ENCODE measurements at regions not wholly inside any gene's neighbourhood (a gene's known extent, or its start where the extent isn't known, plus 50 kb on each side); places are given as distances from the start of the nearest gene placed in this dataset.

DNA sequence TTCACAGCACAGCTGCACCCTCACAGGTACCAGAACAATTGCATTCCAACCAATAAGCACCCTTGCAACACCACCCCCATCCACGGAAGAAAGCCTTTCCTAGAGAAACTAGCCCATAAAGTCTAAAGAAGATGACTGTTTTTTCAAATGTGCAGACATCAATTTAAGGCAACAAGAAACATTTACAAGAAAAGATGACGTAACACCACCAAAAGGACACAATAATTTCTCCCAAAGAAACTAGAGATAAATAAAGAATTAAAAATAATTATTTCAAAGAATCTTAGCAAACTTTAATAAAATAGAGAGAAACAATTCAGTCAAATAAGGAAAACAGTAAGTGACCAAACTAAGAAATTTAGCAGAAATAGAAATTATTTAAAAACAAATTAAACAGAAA, 352.3 kb upstream of the ATXN7L3B start:
- H3K18ac ChIP-seq (ENCODE audit: low read depth in 1 of 2, low read length in 2 of 2), result no peak overlapping the region
- H2BK120ac ChIP-seq (ENCODE audit: low read depth, low read length), result no peak overlapping the region
- H3K9ac ChIP-seq (ENCODE audit: low read length), result no peak overlapping the region
- no peak overlapping the region for H2AFZ ChIP-seq (ENCODE audit: low read depth, low read length)
- H3K14ac ChIP-seq (ENCODE audit: low read length in 2 of 2), result no peak overlapping the region
- H2AK5ac ChIP-seq (ENCODE audit: low read length, severe bottlenecking), result no peak overlapping the region
- no peaks in the 10 kb centered on the region for H3K36me3 ChIP-seq (ENCODE audit: control insufficient read depth in 1 of 2, insufficient read depth in 2 of 2, low read depth in 1 of 2, low read length in 2 of 2)
- H3K4me3 ChIP-seq (ENCODE audit: insufficient read depth in 1 of 2, low read depth in 1 of 2, low read length in 2 of 2), result no peak overlapping the region
- H4K91ac ChIP-seq (ENCODE audit: low read length), result no peak overlapping the region
- H3K27ac ChIP-seq (ENCODE audit: low read length, poor library complexity, severe bottlenecking), result no peak overlapping the region
- no peak for DNase-seq
- H3K9me3 ChIP-seq (ENCODE audit: control insufficient read depth, low read length), result peaks cover under 1% of the 10 kb centered on the region
- no peaks in the 10 kb centered on the region for H3K79me1 ChIP-seq (replicated peaks; ENCODE audit: low read length, poor library complexity, severe bottlenecking)
- peak overlapping the region; percentile 57 for H2BK5ac ChIP-seq (ENCODE audit: low read depth, low read length, poor library complexity, severe bottlenecking)
- no peak overlapping the region for H3K4me2 ChIP-seq (ENCODE audit: low read length, poor library complexity, severe bottlenecking)
- WGBS, result 86% methylated on average over 1 of the region's 2 CpGs
- no peak overlapping the region for H3K23ac ChIP-seq (ENCODE audit: low read length in 2 of 2)
- no peaks in the 10 kb centered on the region for H3K27me3 ChIP-seq (ENCODE audit: control insufficient read depth in 1 of 2, insufficient read depth in 1 of 2, low read length in 2 of 2)
- H4K8ac ChIP-seq (ENCODE audit: low read length), result no peak overlapping the region
- no peak overlapping the region for H2BK12ac ChIP-seq (ENCODE audit: low read length in 2 of 2)
- H3K4me1 ChIP-seq (ENCODE audit: control insufficient read depth, insufficient read depth, low read depth, low read length), result no peaks in the 10 kb centered on the region
- no peak overlapping the region for H2BK15ac ChIP-seq (ENCODE audit: low read depth, poor library complexity, severe bottlenecking)
- no peak overlapping the region for H3K4ac ChIP-seq (ENCODE audit: low read depth in 1 of 2, low read length in 2 of 2)

DNA sequence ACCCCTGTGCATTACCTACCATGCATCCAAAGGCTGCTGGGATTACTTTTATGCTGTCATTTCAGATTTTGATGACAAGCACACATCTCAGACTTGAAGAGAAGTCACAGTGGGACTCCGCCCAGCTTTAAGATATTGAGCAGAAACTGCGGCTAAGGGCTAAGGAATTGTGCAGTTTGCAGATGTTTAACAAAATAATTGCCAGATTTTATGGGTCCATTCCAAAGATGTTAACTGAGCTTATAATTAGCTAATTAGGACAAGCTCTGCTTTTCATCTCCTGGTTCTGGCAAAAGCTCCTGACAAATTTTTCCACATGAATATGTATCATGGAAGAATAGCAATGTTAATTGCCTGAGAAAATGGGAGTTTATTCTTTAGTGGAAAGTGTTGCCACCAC, 344.4 kb upstream of the ATXN7L3B start:
- Histone ChIP-seq H3K36me3 (ENCODE audit: control insufficient read depth in 1 of 2, insufficient read depth in 2 of 2, low read depth in 1 of 2, low read length in 2 of 2) (no peaks in the 10 kb centered on the region), H2BK15ac (ENCODE audit: low read depth, poor library complexity, severe bottlenecking) (no peak overlapping the region), H2AK5ac (ENCODE audit: low read length, severe bottlenecking) (no peak overlapping the region), H3K4me1 (ENCODE audit: control insufficient read depth, insufficient read depth, low read depth, low read length) (no peaks in the 10 kb centered on the region), H3K9ac (ENCODE audit: low read length) (no peak overlapping the region), H3K4me3 (ENCODE audit: insufficient read depth in 1 of 2, low read depth in 1 of 2, low read length in 2 of 2) (no peak overlapping the region), H4K91ac (ENCODE audit: low read length) (no peak overlapping the region), H2BK5ac (ENCODE audit: low read depth, low read length, poor library complexity, severe bottlenecking) (no peak overlapping the region), H2AFZ (ENCODE audit: low read depth, low read length) (no peak overlapping the region), H2BK12ac (ENCODE audit: low read length in 2 of 2) (no peak overlapping the region), H3K14ac (ENCODE audit: low read length in 2 of 2) (no peak overlapping the region), H3K18ac (ENCODE audit: low read depth in 1 of 2, low read length in 2 of 2) (no peak overlapping the region), H3K79me1 (replicated peaks; ENCODE audit: low read length, poor library complexity, severe bottlenecking) (no peaks in the 10 kb centered on the region), H2BK120ac (ENCODE audit: low read depth, low read length) (no peak overlapping the region), H3K23ac (ENCODE audit: low read length in 2 of 2) (no peak overlapping the region), H3K9me3 (ENCODE audit: control insufficient read depth, low read length) (no peaks in the 10 kb centered on the region), H3K4ac (ENCODE audit: low read depth in 1 of 2, low read length in 2 of 2) (no peak overlapping the region), H3K27me3 (ENCODE audit: control insufficient read depth in 1 of 2, insufficient read depth in 1 of 2, low read length in 2 of 2) (no peaks in the 10 kb centered on the region), H3K27ac (ENCODE audit: low read length, poor library complexity, severe bottlenecking) (no peak overlapping the region), H4K8ac (ENCODE audit: low read length) (no peak overlapping the region), H3K4me2 (ENCODE audit: low read length, poor library complexity, severe bottlenecking) (no peak overlapping the region)
- WGBS, result 100% methylated on average over 2 of the region's 2 CpGs
- no peak for DNase-seq

DNA sequence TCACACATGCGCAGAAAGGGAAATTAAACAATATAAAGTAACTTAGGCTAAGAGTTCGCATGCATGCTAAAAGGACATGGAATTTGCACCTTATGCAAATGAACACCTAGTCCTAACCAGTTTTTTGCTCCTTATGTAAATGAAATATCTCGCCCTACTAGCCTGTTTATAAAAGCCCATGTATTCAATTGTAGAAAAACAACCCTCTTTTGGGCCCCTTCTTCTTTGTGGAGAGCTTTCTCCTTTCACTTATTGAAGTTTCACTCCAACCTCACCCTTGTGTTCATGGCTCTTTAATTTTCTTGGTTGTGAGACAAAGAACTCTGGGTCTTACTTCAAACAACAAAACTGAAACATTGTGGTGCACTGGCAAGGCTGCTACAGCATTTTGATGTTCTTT, 333.4 kb upstream of the ATXN7L3B start:
- Histone ChIP-seq H3K18ac (ENCODE audit: low read depth in 1 of 2, low read length in 2 of 2) (no peak overlapping the region), H2BK120ac (ENCODE audit: low read depth, low read length) (no peak overlapping the region), H3K9ac (ENCODE audit: low read length) (no peak overlapping the region), H2BK12ac (ENCODE audit: low read length in 2 of 2) (no peak overlapping the region), H3K14ac (ENCODE audit: low read length in 2 of 2) (no peak overlapping the region), H3K4ac (ENCODE audit: low read depth in 1 of 2, low read length in 2 of 2) (no peak overlapping the region), H3K23ac (ENCODE audit: low read length in 2 of 2) (no peak overlapping the region), H4K8ac (ENCODE audit: low read length) (no peak overlapping the region), H3K9me3 (ENCODE audit: control insufficient read depth, low read length) (peaks cover 6% of the 10 kb centered on the region), H3K4me2 (ENCODE audit: low read length, poor library complexity, severe bottlenecking) (no peak overlapping the region), H3K27me3 (ENCODE audit: control insufficient read depth in 1 of 2, insufficient read depth in 1 of 2, low read length in 2 of 2) (no peaks in the 10 kb centered on the region), H3K27ac (ENCODE audit: low read length, poor library complexity, severe bottlenecking) (no peak overlapping the region), H2BK15ac (ENCODE audit: low read depth, poor library complexity, severe bottlenecking) (no peak overlapping the region), H3K4me3 (ENCODE audit: insufficient read depth in 1 of 2, low read depth in 1 of 2, low read length in 2 of 2) (no peak overlapping the region), H2AFZ (ENCODE audit: low read depth, low read length) (no peak overlapping the region), H4K91ac (ENCODE audit: low read length) (no peak overlapping the region), H3K4me1 (ENCODE audit: control insufficient read depth, insufficient read depth, low read depth, low read length) (no peaks in the 10 kb centered on the region), H2BK5ac (ENCODE audit: low read depth, low read length, poor library complexity, severe bottlenecking) (no peak overlapping the region), H2AK5ac (ENCODE audit: low read length, severe bottlenecking) (no peak overlapping the region), H3K36me3 (ENCODE audit: control insufficient read depth in 1 of 2, insufficient read depth in 2 of 2, low read depth in 1 of 2, low read length in 2 of 2) (no peaks in the 10 kb centered on the region), H3K79me1 (replicated peaks; ENCODE audit: low read length, poor library complexity, severe bottlenecking) (no peaks in the 10 kb centered on the region)
- DNase-seq, result no peak
- 85% methylated on average over 3 of the region's 3 CpGs for WGBS

DNA sequence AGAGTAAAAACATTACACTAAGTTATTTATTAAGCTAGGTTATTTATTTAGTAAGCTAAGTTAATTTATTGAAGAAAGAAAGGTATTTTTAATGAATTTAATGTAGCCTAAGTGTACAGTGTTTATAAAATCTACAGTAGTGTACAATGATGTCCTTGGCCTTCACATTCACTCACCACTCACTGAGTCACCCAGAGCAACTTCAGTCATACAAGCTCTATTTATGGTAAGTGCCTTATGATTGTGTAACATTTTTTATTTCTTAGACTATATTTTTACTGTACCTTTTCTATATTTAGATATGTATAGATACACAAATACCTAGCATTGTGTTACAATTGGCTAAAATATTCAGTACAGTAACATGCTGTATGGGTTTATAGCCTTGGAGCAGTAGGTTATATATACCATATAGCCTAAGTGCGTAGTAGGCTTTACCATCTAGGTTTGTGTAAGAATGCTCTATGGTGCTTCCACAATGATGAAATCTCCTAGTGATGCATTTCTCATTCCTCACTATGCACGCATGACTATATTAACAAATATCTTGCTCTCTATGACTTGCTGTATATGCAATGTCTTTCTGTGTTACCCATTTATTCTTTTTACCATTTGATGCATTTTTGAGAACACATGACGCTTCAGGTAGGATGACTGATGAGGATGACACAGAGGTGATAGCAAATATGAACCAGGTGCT, 309.6 kb upstream of the ATXN7L3B start:
- 100% methylated on average over 2 of the region's 3 CpGs for WGBS
- Histone ChIP-seq H3K27ac (ENCODE audit: low read length, poor library complexity, severe bottlenecking) (no peak overlapping the region), H3K9ac (ENCODE audit: low read length) (no peak overlapping the region), H4K8ac (ENCODE audit: low read length) (no peak overlapping the region), H3K14ac (ENCODE audit: low read length in 2 of 2) (no peak overlapping the region), H3K4me3 (ENCODE audit: insufficient read depth in 1 of 2, low read depth in 1 of 2, low read length in 2 of 2) (no peak overlapping the region), H2BK5ac (ENCODE audit: low read depth, low read length, poor library complexity, severe bottlenecking) (no peak overlapping the region), H2BK12ac (ENCODE audit: low read length in 2 of 2) (no peak overlapping the region), H3K4me2 (ENCODE audit: low read length, poor library complexity, severe bottlenecking) (no peak overlapping the region), H3K9me3 (ENCODE audit: control insufficient read depth, low read length) (no peaks in the 10 kb centered on the region), H3K23ac (ENCODE audit: low read length in 2 of 2) (no peak overlapping the region), H3K4me1 (ENCODE audit: control insufficient read depth, insufficient read depth, low read depth, low read length) (no peaks in the 10 kb centered on the region), H2BK120ac (ENCODE audit: low read depth, low read length) (no peak overlapping the region), H2AFZ (ENCODE audit: low read depth, low read length) (no peak overlapping the region), H3K79me1 (replicated peaks; ENCODE audit: low read length, poor library complexity, severe bottlenecking) (no peaks in the 10 kb centered on the region), H3K18ac (ENCODE audit: low read depth in 1 of 2, low read length in 2 of 2) (no peak overlapping the region), H2AK5ac (ENCODE audit: low read length, severe bottlenecking) (no peak overlapping the region), H3K27me3 (ENCODE audit: control insufficient read depth in 1 of 2, insufficient read depth in 1 of 2, low read length in 2 of 2) (no peaks in the 10 kb centered on the region), H2BK15ac (ENCODE audit: low read depth, poor library complexity, severe bottlenecking) (no peak overlapping the region), H3K36me3 (ENCODE audit: control insufficient read depth in 1 of 2, insufficient read depth in 2 of 2, low read depth in 1 of 2, low read length in 2 of 2) (no peaks in the 10 kb centered on the region), H3K4ac (ENCODE audit: low read depth in 1 of 2, low read length in 2 of 2) (no peak overlapping the region), H4K91ac (ENCODE audit: low read length) (no peak overlapping the region)
- DNase-seq, result peak; percentile 4

Measured in mesenchymal stem cell (in vitro differentiated cells and primary cell).